ENCODE measurements at regions not wholly inside any gene's neighbourhood (a gene's known extent, or its start where the extent isn't known, plus 50 kb on each side); places are given as distances from the start of the nearest gene placed in this dataset.

DNA sequence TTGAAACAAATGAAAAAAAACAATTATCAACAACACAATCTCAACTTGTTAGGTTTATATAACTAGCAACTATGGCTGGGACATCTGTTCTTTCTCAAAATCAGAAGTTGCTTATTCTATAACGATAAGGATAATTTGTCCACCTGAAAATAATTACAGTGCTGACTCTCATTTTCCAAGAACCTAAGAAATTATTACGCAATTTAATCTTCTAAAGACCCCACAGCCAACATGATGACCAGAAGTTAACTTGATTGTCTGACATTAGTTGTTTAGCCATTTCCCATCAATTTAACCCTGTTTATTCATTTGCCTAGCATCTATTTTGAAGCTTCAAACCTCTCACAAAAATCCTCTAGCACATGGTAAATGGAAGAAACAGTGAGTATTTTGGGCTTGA is 293.8 kb downstream of the ELAVL2 start:
- TF ChIP-seq EZH2 (IDR thresholded peaks at IDR 0.05; ENCODE audit: borderline replicate concordance, low read length) = no peak
- TF ChIP-seq, protein P1, sequence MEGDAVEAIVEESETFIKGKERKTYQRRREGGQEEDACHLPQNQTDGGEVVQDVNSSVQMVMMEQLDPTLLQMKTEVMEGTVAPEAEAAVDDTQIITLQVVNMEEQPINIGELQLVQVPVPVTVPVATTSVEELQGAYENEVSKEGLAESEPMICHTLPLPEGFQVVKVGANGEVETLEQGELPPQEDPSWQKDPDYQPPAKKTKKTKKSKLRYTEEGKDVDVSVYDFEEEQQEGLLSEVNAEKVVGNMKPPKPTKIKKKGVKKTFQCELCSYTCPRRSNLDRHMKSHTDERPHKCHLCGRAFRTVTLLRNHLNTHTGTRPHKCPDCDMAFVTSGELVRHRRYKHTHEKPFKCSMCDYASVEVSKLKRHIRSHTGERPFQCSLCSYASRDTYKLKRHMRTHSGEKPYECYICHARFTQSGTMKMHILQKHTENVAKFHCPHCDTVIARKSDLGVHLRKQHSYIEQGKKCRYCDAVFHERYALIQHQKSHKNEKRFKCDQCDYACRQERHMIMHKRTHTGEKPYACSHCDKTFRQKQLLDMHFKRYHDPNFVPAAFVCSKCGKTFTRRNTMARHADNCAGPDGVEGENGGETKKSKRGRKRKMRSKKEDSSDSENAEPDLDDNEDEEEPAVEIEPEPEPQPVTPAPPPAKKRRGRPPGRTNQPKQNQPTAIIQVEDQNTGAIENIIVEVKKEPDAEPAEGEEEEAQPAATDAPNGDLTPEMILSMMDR (conservative IDR thresholded peaks at IDR 0.05 in 1 of 2, IDR thresholded peaks at IDR 0.05 in 1 of 2; ENCODE audit: extremely low read depth in 1 of 2, insufficient read depth in 1 of 2, low read depth in 1 of 2, low read length in 2 of 2) = no peak
